Gastroesophageal sphincter (tissue), 4 donors: ENCODE measurements at regions not wholly inside any gene's neighbourhood (a gene's known extent, or its start where the extent isn't known, plus 50 kb on each side); places are given as distances from the start of the nearest gene placed in this dataset.

ENCODE experiments used
- ATAC-seq: fragments of 150-250 bp; one replicate; pipeline ENCODE4 v1.9.1; 2016; ENCODE audit warnings: mild to moderate bottlenecking, moderate library complexity
- H3K27ac ChIP-seq, 4 donors: fragments of 200-600 bp; sonication (generic) in 3 of 4; 1 replicate in 3 of 4; 2 replicates in 1 of 4; pipeline ENCODE4 v1.5.1; 2016 to 2019
- H3K27me3 ChIP-seq: fragments of 200-600 bp; sonication (generic); one replicate; pipeline ENCODE4 v1.5.1; 2019
- H3K36me3 ChIP-seq, 2 donors: fragments of 200-600 bp; sonication (generic); one replicate each; pipeline ENCODE4 v1.5.1; 2019; ENCODE audit warnings: control low read depth in 1 of 2
- H3K4me1 ChIP-seq, 3 donors: fragments of 200-600 bp; sonication (generic); 1 replicate in 2 of 3; 2 replicates in 1 of 3; pipeline ENCODE4 v1.5.1; 2016 to 2019; ENCODE audit warnings: control low read depth in 2 of 3
- H3K4me3 ChIP-seq, 2 donors: fragments of 200-600 bp; sonication (generic); one replicate each; pipeline ENCODE4 v1.5.1; 2019; ENCODE audit warnings: mild to moderate bottlenecking in 1 of 2, moderate library complexity in 1 of 2
- H3K9me3 ChIP-seq, 3 donors: fragments of 200-600 bp; sonication (generic); one replicate each; pipeline ENCODE4 v1.5.1; 2017 to 2019; ENCODE audit warnings: control low read depth in 2 of 3
- EP300 ChIP-seq: sonication (generic); formaldehyde crosslinking; IDR thresholded peaks from one replicate; pipeline ENCODE4 v1.6.1; 2017; ENCODE audit warnings: antibody characterized with exemption, mild to moderate bottlenecking
- POLR2A ChIP-seq, 2 donors: fragments of 450-650 bp; IDR thresholded peaks; one replicate each; pipeline ENCODE4 v1.6.1; 2017; ENCODE audit warnings: antibody characterized with exemption in 2 of 2, mild to moderate bottlenecking in 2 of 2, moderate library complexity in 1 of 2
- POLR2AphosphoS5 ChIP-seq: sonication (generic); formaldehyde crosslinking; IDR thresholded peaks from one replicate; pipeline ENCODE4 v1.6.1; 2017; ENCODE audit warnings: antibody characterized with exemption
- WGBS, 2 donors: methylation state at CpG; one replicate each; pipeline ENCODE4 v1.1.5; 2018; ENCODE audit warnings: low coverage in 1 of 2; 5-methylcytosine and 5-hydroxymethylcytosine counted together
- TF ChIP-seq, protein P1 (sequence below), 4 experiments: fragments of 200-600 bp in 2 of 4; fragments of 450-650 bp in 2 of 4; sonication (generic) in 1 of 4; IDR thresholded peaks; one replicate each; pipeline ENCODE4 v1.5.1; 2017 to 2019; ENCODE audit warnings: antibody characterized with exemption in 4 of 4, mild to moderate bottlenecking in 2 of 4, moderate library complexity in 2 of 4

DNA sequence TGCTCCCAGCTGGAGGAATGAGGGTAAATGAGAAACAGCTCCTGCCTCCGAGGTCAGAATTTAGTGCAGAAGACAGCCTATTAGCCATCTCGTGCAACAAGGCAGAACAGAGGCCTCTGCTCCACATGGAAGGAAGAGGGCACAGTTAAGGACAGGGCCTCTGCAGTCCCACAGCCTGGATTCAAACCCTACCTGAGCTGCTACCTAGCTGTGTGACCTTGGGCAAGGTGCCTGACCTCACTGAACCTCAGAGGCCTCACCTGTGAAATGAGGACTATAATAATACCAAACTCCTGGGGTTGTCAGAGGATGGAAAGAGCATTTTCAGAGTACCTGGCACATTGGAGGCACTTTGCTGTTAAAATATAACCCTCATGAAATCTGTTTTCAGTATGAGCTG is 285.7 kb upstream of the CTNNB1 start:
- WGBS, 2 donors: 100% methylated on average over 1 of the region's 2 CpGs; no CpG with 5 or more reads in 1 of the 2 donors
- no peak for ATAC-seq
- Histone ChIP-seq H3K36me3 (no peaks in the 10 kb centered on the region), H3K27ac (no peak overlapping the region), H3K4me1 (peaks cover 0 to 10% (median 0%) of the 10 kb centered on the region in 3 donors), H3K27me3 (no peaks in the 10 kb centered on the region), H3K9me3 (no peaks in the 10 kb centered on the region), H3K4me3 (no peak overlapping the region)
- TF ChIP-seq, protein P1, sequence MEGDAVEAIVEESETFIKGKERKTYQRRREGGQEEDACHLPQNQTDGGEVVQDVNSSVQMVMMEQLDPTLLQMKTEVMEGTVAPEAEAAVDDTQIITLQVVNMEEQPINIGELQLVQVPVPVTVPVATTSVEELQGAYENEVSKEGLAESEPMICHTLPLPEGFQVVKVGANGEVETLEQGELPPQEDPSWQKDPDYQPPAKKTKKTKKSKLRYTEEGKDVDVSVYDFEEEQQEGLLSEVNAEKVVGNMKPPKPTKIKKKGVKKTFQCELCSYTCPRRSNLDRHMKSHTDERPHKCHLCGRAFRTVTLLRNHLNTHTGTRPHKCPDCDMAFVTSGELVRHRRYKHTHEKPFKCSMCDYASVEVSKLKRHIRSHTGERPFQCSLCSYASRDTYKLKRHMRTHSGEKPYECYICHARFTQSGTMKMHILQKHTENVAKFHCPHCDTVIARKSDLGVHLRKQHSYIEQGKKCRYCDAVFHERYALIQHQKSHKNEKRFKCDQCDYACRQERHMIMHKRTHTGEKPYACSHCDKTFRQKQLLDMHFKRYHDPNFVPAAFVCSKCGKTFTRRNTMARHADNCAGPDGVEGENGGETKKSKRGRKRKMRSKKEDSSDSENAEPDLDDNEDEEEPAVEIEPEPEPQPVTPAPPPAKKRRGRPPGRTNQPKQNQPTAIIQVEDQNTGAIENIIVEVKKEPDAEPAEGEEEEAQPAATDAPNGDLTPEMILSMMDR (IDR thresholded peaks at IDR 0.05): no peak
- no peak for TF ChIP-seq POLR2A (IDR thresholded peaks at IDR 0.05)
- no peak for TF ChIP-seq POLR2AphosphoS5

DNA sequence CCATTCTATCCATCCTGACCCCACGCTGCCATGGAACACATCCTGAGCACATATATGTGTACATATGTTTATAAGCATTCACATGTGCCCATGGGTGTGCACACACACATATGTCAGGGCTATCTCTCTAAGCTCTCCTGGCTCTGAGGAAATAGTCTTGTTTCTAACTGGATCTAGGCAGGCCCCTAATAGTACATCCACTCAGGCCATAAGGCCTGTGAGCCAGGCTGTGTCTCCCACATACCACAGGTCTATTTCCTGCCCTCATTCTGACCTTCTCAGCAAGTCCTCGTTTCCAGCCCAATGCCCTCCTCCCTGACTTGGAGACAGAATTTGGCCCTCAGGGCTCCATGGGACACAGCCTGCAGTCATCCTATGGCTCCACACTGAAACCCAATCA is 284.8 kb upstream of the CTNNB1 start:
- ATAC-seq: no peak
- no peak overlapping the region for H3K27ac ChIP-seq
- H3K36me3 ChIP-seq: no peaks in the 10 kb centered on the region
- no peaks in the 10 kb centered on the region for H3K9me3 ChIP-seq
- TF ChIP-seq POLR2A (IDR thresholded peaks at IDR 0.05) (no peak), POLR2AphosphoS5 (no peak), EP300 (no peak)
- TF ChIP-seq, protein P1 (IDR thresholded peaks at IDR 0.05): no peak
- H3K4me3 ChIP-seq: no peak overlapping the region
- no peaks in the 10 kb centered on the region for H3K27me3 ChIP-seq
- H3K4me1 ChIP-seq: peaks cover 0 to 10% (median 0%) of the 10 kb centered on the region in 3 donors
- 74% methylated on average over 2 of the region's 2 CpGs; no CpG with 5 or more reads in 1 of the 2 donors for WGBS, 2 donors

DNA sequence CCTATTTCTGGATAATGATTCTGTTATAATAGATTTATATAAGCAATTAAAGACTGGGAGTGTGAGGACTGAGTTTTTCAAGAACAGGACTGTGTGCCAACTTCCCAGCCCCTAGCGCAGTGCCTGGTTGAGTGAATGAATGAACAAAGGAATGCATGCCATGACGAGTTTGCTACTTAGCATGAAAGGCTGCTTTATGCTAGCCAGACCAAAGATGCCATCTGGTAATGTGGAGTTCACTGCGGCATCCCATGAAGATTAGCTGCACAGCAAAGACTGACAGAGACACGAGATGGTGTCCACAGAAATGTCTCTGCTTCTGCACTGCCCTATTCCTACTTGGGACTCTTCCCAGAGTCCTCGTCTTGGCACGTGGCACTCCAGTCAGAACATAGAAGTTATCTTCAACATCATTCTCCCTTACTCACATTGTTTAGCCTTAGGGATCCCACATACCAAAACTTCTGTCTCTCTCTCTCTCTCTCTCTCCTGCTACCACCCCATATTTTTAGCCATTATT is 283.9 kb upstream of the CTNNB1 start:
- Histone ChIP-seq H3K36me3 (no peaks in the 10 kb centered on the region), H3K27ac (no peak overlapping the region), H3K27me3 (no peaks in the 10 kb centered on the region), H3K9me3 (no peaks in the 10 kb centered on the region), H3K4me3 (no peak overlapping the region), H3K4me1 (peaks cover 0 to 10% (median 0%) of the 10 kb centered on the region in 3 donors)
- 88 to 92% methylated on average over 2 to 4 of the region's 6 CpGs for WGBS, 2 donors
- no peak for ATAC-seq
- TF ChIP-seq, protein P1 (IDR thresholded peaks at IDR 0.05): no peak
- TF ChIP-seq POLR2AphosphoS5: no peak
- TF ChIP-seq EP300: no peak
- no peak for TF ChIP-seq POLR2A (IDR thresholded peaks at IDR 0.05)

DNA sequence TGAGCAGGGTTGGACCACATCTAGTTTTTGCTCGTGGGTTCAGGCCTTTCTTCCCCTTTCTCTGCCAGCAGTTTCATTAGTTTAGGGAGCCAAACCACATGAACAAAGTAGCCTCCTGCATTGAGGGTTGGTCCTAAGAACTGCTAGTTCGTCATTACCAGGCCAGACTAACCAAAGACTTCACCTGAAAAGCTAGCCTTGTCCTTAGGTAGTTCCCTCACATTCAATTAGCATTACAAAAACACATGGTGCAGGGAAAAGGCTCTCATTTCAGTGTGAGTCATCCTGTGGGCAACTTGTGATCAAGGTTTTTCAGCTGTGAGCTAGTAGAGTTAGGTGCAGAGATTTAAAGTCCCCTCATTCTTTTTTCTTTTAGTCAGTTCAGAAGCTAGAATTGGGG is 279.3 kb upstream of the CTNNB1 start:
- ATAC-seq: no peak
- WGBS, 2 donors: 64 to 78% methylated on average over 2 of the region's 2 CpGs
- no peak overlapping the region for H3K4me3 ChIP-seq
- H3K27me3 ChIP-seq: no peaks in the 10 kb centered on the region
- no peaks in the 10 kb centered on the region for H3K9me3 ChIP-seq
- no peaks in the 10 kb centered on the region for H3K4me1 ChIP-seq
- no peak overlapping the region for H3K27ac ChIP-seq
- TF ChIP-seq POLR2AphosphoS5 (no peak), EP300 (no peak), POLR2A (IDR thresholded peaks at IDR 0.05) (no peak)
- TF ChIP-seq, protein P1 (IDR thresholded peaks at IDR 0.05): no peak
- H3K36me3 ChIP-seq: no peaks in the 10 kb centered on the region

DNA sequence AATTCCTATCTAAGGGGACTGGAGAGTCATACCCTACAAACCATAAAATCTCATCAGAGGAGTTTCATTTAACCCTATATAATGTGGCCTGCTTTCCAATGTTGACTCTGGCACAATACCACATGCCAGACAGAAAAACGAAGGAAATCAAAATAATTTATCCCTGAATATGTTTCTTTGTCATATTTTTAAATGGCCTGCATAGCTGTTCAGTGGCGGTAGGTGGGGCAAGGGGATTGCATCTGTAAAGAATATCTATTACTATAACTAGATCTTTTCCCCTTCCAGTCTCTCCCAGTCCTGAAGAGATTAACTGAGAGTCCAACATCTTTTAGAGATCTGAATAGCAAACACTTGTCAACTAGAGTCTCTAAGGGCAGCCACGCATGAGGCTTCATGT is 278.1 kb upstream of the CTNNB1 start:
- H3K27ac ChIP-seq: no peak overlapping the region

More for the DNA sequence above, 278.1 kb upstream of the CTNNB1 start:
- ATAC-seq: no peak
- no peaks in the 10 kb centered on the region for H3K27me3 ChIP-seq
- no peak for TF ChIP-seq POLR2AphosphoS5
- no peak for TF ChIP-seq EP300
- no peak for TF ChIP-seq POLR2A (IDR thresholded peaks at IDR 0.05)
- TF ChIP-seq, protein P1 (IDR thresholded peaks at IDR 0.05): no peak
- no peaks in the 10 kb centered on the region for H3K4me1 ChIP-seq
- 77 to 79% methylated on average over 2 to 3 of the region's 3 CpGs for WGBS, 2 donors
- H3K4me3 ChIP-seq: no peak overlapping the region
- no peaks in the 10 kb centered on the region for H3K36me3 ChIP-seq
- H3K9me3 ChIP-seq: no peaks in the 10 kb centered on the region
